AG04450 (cell line): ENCODE measurements at regions not wholly inside any gene's neighbourhood (a gene's known extent, or its start where the extent isn't known, plus 50 kb on each side); places are given as distances from the start of the nearest gene placed in this dataset.

Experiments
- CTCF ChIA-PET: fragments of 300-600, 350-600 bp; formaldehyde crosslinking; extraction: SDS; loops from one replicate; lab custom pipeline; 2022; ENCODE audit warnings: antibody characterized with exemption, inconsistent platforms; lab: Charles Lee
- POLR2A ChIA-PET: fragments of 350-600 bp; formaldehyde crosslinking; extraction: SDS; loops from one replicate; lab custom pipeline; 2021; ENCODE audit warnings: antibody characterized with exemption, inconsistent platforms; lab: Yijun Ruan, JAX
- DNase-seq: peaks from one replicate; pipeline ENCODE4 v3.0.0-alpha.2; 2011; ENCODE audit warnings: low read depth, low spot score
- H3K27ac ChIP-seq: one replicate; pipeline ENCODE4 v1.5.1; 2012; ENCODE audit warnings: low read depth, low read length, control low read depth
- H3K27me3 ChIP-seq: one replicate; pipeline ENCODE4 v1.6.0; 2012; ENCODE audit warnings: low read length; ENCODE audit not compliant: control insufficient read depth, insufficient read depth
- H3K4me3 ChIP-seq: 2 replicates; pipeline ENCODE4 v1.5.1; 2011; ENCODE audit warnings: mild to moderate bottlenecking, low read depth, low read length, control low read depth
- H3K9me3 ChIP-seq: 2 replicates; pipeline ENCODE4 v1.5.1; 2012; ENCODE audit warnings: low read length; ENCODE audit not compliant: control insufficient read depth, insufficient read depth
- CTCF ChIP-seq: IDR thresholded peaks from 2 replicates; pipeline ENCODE4 v1.5.1; 2011; ENCODE audit warnings: low read depth, low read length, control low read depth, inconsistent platforms

DNA sequence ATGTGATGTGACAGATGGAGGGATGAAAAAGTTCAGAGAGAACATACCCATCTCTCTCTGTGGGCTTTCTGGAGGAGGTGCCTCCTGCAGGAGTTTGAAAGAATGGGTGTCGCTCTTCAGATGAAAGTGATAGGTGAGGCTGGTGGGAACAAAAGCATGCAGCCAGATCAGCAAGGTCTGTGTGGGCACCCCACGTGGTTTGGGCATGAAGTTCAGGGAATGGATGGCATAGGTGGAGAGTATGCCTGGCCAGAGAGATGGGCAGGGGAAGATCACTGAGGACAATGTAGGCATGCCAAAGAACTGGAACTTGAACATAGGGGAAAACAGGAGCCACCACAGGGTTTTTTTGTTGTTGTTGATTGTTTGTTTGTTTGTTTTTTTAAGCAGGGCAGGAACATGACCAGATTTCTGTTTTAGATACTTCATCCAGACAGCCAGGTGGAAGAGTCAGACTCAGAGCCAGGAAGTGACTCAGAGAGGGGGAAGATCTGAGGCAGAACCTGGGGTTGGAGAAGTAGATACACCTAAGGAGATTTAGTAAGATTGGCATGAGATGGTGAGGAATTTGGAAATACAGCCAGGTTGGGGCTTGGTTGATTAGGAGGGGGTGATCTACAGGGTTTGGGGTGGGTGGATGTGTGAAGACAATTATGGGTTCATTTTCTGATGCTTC is 64.8 kb upstream of the CLSTN2 start:
- DNase-seq, result no peak
- H3K4me3 ChIP-seq, result no peak overlapping the region
- no peaks in the 10 kb centered on the region for H3K27me3 ChIP-seq
- no peak for TF ChIP-seq CTCF
- no peak overlapping the region for H3K27ac ChIP-seq
- ChIA-PET CTCF (no interaction called here), POLR2A (no interaction called here)
- no peaks in the 10 kb centered on the region for H3K9me3 ChIP-seq

- ChIA-PET POLR2A (no interaction called here), CTCF (no interaction called here)
- no peaks in the 10 kb centered on the region for H3K9me3 ChIP-seq
- TF ChIP-seq CTCF, result no peak
- no peak for DNase-seq
- H3K27me3 ChIP-seq, result no peaks in the 10 kb centered on the region
- H3K4me3 ChIP-seq, result no peak overlapping the region
- H3K27ac ChIP-seq, result no peak overlapping the region
Observed at GRCh38 chr3:139868773-139869172, 66.2 kb upstream of the CLSTN2 start.

DNA sequence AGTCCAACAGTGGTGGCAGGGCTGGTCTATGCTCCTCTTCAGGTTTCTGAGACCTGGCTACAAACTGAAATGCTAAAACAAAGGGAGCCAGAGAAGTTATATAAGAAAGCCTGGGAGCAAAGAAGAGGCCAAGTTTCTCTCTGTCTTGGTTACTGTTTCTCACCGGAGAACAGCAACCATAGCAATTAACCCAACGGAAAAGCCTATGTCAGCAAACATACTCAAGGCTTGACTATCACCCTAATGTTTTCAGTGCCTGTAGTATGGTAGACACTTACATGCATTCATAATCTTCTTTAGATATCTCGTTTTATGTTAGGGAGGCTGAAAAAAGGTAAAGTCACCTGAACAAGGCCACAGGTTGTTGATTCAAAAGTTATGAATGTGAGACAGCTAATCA is 86.3 kb upstream of the CLSTN2 start:
- ChIA-PET POLR2A (no interaction called here), CTCF (no interaction called here)
- Histone ChIP-seq H3K4me3 (no peak overlapping the region), H3K27me3 (no peaks in the 10 kb centered on the region), H3K9me3 (no peaks in the 10 kb centered on the region; the same call in 1 of the 2 replicates), H3K27ac (no peak overlapping the region)
- no peak for DNase-seq
- TF ChIP-seq CTCF, result no peak

DNA sequence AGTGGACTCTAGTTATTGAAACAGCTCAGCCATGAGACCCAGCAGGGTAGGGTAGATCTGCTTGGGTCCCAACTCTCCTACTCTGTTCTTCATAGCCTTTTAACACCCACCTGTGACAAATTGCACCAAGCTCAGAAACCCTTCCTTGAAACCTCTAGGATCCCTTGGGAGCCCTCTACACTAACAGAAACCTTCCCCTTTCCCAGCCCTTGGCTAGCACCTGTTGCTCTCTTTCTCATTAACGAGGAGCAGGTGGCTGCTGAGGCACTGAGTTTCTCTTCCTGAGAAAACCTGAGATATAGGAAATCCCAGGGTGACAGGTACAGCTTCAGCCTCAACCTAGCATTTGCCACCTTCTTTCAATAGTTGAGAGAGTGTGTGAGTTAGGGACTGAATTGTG is 88.3 kb upstream of the CLSTN2 start:
- ChIA-PET CTCF (no interaction called here), POLR2A (no interaction called here)
- no peaks in the 10 kb centered on the region for H3K27me3 ChIP-seq
- no peak for DNase-seq
- H3K27ac ChIP-seq, result no peak overlapping the region
- no peaks in the 10 kb centered on the region; the same call in 1 of the 2 replicates for H3K9me3 ChIP-seq
- H3K4me3 ChIP-seq, result no peak overlapping the region
- TF ChIP-seq CTCF, result no peak

DNA sequence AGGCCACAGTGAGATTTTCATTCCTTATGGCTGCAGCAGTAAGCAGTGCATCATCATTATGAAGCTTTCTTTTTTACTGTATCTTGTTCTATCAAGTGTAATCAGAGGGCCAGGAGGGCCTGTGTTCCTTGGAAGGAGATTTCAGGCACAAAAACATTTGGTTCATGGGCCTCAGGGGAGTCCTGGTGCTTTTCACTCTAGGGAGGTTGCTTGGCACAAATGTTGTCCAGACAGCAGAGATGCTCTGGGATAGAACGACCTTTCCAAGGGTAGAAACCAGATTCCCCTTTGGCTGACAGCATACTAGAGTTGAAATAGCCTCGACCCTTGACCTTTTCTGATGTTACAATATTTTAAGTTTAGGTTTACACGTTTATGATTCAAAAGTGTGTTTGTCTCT is 95.3 kb upstream of the CLSTN2 start:
- Histone ChIP-seq H3K27me3 (peaks cover 3% of the 10 kb centered on the region), H3K27ac (no peak overlapping the region), H3K9me3 (no peaks in the 10 kb centered on the region), H3K4me3 (no peak overlapping the region)
- no peak for TF ChIP-seq CTCF
- ChIA-PET POLR2A (no interaction called here), CTCF (no interaction called here)
- DNase-seq, result no peak
